Gastroesophageal sphincter (tissue), 3 donors: ENCODE measurements at regions not wholly inside any gene's neighbourhood (a gene's known extent, or its start where the extent isn't known, plus 50 kb on each side); places are given as distances from the start of the nearest gene placed in this dataset.

Experiments used
- CTCF ChIP-seq, 4 experiments: fragments of 200-600 bp in 2 of 4; fragments of 450-650 bp in 2 of 4; sonication (generic) in 1 of 4; IDR thresholded peaks; one replicate each; pipeline ENCODE4 v1.5.1; 2017 to 2019; ENCODE audit warnings: antibody characterized with exemption in 4 of 4, mild to moderate bottlenecking in 2 of 4, moderate library complexity in 2 of 4
- EP300 ChIP-seq: sonication (generic); formaldehyde crosslinking; IDR thresholded peaks from one replicate; pipeline ENCODE4 v1.6.1; 2017; ENCODE audit warnings: antibody characterized with exemption, mild to moderate bottlenecking
- POLR2A ChIP-seq, 2 donors: fragments of 450-650 bp; IDR thresholded peaks; one replicate each; pipeline ENCODE4 v1.6.1; 2017; ENCODE audit warnings: antibody characterized with exemption in 2 of 2, mild to moderate bottlenecking in 2 of 2, moderate library complexity in 1 of 2
- POLR2AphosphoS5 ChIP-seq: sonication (generic); formaldehyde crosslinking; IDR thresholded peaks from one replicate; pipeline ENCODE4 v1.6.1; 2017; ENCODE audit warnings: antibody characterized with exemption

DNA sequence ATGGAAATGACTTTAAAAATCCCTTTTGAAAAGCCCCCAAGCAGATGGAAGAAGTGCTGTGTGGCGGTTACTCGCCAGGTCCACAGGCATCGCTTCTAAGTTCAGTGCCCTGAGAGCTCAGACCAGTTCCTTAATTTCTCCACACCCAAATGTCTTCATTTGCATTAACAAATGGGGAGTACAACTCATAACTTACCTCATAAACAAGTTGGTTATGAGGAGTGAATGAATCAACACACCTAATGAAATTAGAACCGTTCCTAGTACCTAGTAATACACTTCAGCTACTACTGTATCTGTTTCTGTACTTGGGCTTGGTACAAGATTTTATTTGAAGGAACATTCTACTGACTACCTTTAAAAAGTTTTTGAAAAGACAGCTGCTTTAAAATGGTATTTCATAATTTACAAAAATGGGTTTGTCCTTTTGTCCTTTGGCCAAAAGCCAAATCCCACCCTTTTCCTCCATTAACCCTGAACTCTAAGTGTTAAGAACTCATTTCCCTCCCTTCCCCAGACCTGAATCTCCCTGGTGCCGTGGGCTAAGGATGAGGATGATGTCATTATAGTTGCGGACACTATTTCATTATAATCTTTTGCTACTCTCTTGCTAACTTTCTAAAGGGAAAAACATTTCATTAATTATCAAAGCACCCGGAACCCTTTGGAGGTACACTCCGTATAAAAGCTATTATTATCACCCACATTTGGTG, 221.5 kb upstream of the CELF2 start:
- no peak for TF ChIP-seq CTCF (IDR thresholded peaks at IDR 0.05)
- TF ChIP-seq POLR2A (IDR thresholded peaks at IDR 0.05): no peak
- peak; percentile 59 for TF ChIP-seq POLR2AphosphoS5
- TF ChIP-seq EP300: no peak
